ENCODE measurements at regions not wholly inside any gene's neighbourhood (a gene's known extent, or its start where the extent isn't known, plus 50 kb on each side); places are given as distances from the start of the nearest gene placed in this dataset.

GRCh38 chr4:123822353-123822752, 425.8 kb downstream of the SPRY1 start:
- no peak for DNase-seq

GRCh38 chr4:123823244-123823643, 426.6 kb downstream of the SPRY1 start:
- DNase-seq: no peak

- DNase-seq: no peak
Observed at GRCh38 chr4:123824524-123824923, 427.9 kb downstream of the SPRY1 start.

- no peak for DNase-seq
Observed at GRCh38 chr4:123825596-123826291, 429.1 kb downstream of the SPRY1 start.

GRCh38 chr4:123826896-123827295, 430.3 kb downstream of the SPRY1 start:
- no peak for DNase-seq

- DNase-seq: no peak
Observed at GRCh38 chr4:123827511-123827910, 430.9 kb downstream of the SPRY1 start.

- DNase-seq: no peak
Observed at GRCh38 chr4:123830930-123831329, 434.3 kb downstream of the SPRY1 start.

- DNase-seq: no peak
Observed at GRCh38 chr4:123832173-123833026, 435.8 kb downstream of the SPRY1 start.

GRCh38 chr4:123833171-123833643, 436.6 kb downstream of the SPRY1 start:
- no peak for DNase-seq

- no peak for DNase-seq
Observed at GRCh38 chr4:123835831-123836590, 439.4 kb downstream of the SPRY1 start.

- DNase-seq: no peak
Observed at GRCh38 chr4:123836851-123837595, 440.4 kb downstream of the SPRY1 start.

- DNase-seq: no peak
Observed at GRCh38 chr4:123838474-123838873, 441.9 kb downstream of the SPRY1 start.

GRCh38 chr4:123840197-123840596, 443.6 kb downstream of the SPRY1 start:
- DNase-seq: no peak

GRCh38 chr4:123841447-123842121, 445.0 kb downstream of the SPRY1 start:
- DNase-seq: no peak

- DNase-seq: no peak
Observed at GRCh38 chr4:123843137-123843536, 446.5 kb downstream of the SPRY1 start.

GRCh38 chr4:123844374-123844773, 447.8 kb downstream of the SPRY1 start:
- DNase-seq: no peak

GRCh38 chr4:123846092-123846491, 449.5 kb downstream of the SPRY1 start:
- DNase-seq: no peak

GRCh38 chr4:123846561-123846960, 450.0 kb downstream of the SPRY1 start:
- DNase-seq: no peak

- DNase-seq: no peak
Observed at GRCh38 chr4:123848606-123849005, 452.0 kb downstream of the SPRY1 start.

GRCh38 chr4:123849495-123849894, 452.9 kb downstream of the SPRY1 start:
- no peak for DNase-seq

- DNase-seq: no peak
Observed at GRCh38 chr4:123851521-123851920, 454.9 kb downstream of the SPRY1 start.

- DNase-seq: no peak
Observed at GRCh38 chr4:123853651-123854050, 457.1 kb downstream of the SPRY1 start.
